Pulmonary artery endothelial cell (primary cell): ENCODE measurements at regions not wholly inside any gene's neighbourhood (a gene's known extent, or its start where the extent isn't known, plus 50 kb on each side); places are given as distances from the start of the nearest gene placed in this dataset.

ENCODE experiments used
- DNase-seq: peaks from one replicate; pipeline ENCODE4 v3.0.0-alpha.2; 2011; ENCODE audit warnings: low read depth, low spot score

- no peak for DNase-seq
Measured at GRCh38 chr3:84066915-84067314, 891.9 kb upstream of the CADM2 start.

GRCh38 chr3:84073664-84074063 lies 885.1 kb upstream of the CADM2 start:
- DNase-seq = no peak

- DNase-seq = no peak
Measured at GRCh38 chr3:84074767-84075166, 884.0 kb upstream of the CADM2 start.

GRCh38 chr3:84077479-84077878 lies 881.3 kb upstream of the CADM2 start:
- DNase-seq = no peak

- DNase-seq = no peak
Measured at GRCh38 chr3:84082726-84083125, 876.1 kb upstream of the CADM2 start.

- no peak for DNase-seq
Measured at GRCh38 chr3:84092907-84093306, 865.9 kb upstream of the CADM2 start.

GRCh38 chr3:84096188-84096587 lies 862.6 kb upstream of the CADM2 start:
- DNase-seq = no peak

- no peak for DNase-seq
Measured at GRCh38 chr3:84100861-84101260, 857.9 kb upstream of the CADM2 start.

- no peak for DNase-seq
Measured at GRCh38 chr3:84108442-84108971, 850.3 kb upstream of the CADM2 start.

GRCh38 chr3:84109911-84110310 lies 848.9 kb upstream of the CADM2 start:
- no peak for DNase-seq

- no peak for DNase-seq
Measured at GRCh38 chr3:84110787-84111186, 848.0 kb upstream of the CADM2 start.

GRCh38 chr3:84125201-84125721 lies 833.5 kb upstream of the CADM2 start:
- no peak for DNase-seq

- DNase-seq = no peak
Measured at GRCh38 chr3:84125760-84126159, 833.0 kb upstream of the CADM2 start.

GRCh38 chr3:84126160-84126559 lies 832.6 kb upstream of the CADM2 start:
- no peak for DNase-seq

GRCh38 chr3:84128024-84128423 lies 830.8 kb upstream of the CADM2 start:
- DNase-seq = no peak

- no peak for DNase-seq
Measured at GRCh38 chr3:84136425-84136824, 822.4 kb upstream of the CADM2 start.

- no peak for DNase-seq
Measured at GRCh38 chr3:84140631-84141030, 818.2 kb upstream of the CADM2 start.

- no peak for DNase-seq
Measured at GRCh38 chr3:84141571-84141970, 817.2 kb upstream of the CADM2 start.

GRCh38 chr3:84165328-84165727 lies 793.5 kb upstream of the CADM2 start:
- no peak for DNase-seq

GRCh38 chr3:84175449-84175848 lies 783.3 kb upstream of the CADM2 start:
- no peak for DNase-seq

GRCh38 chr3:84184937-84185336 lies 773.9 kb upstream of the CADM2 start:
- DNase-seq = no peak

- no peak for DNase-seq
Measured at GRCh38 chr3:84194029-84194428, 764.8 kb upstream of the CADM2 start.

GRCh38 chr3:84209474-84209873 lies 749.3 kb upstream of the CADM2 start:
- no peak for DNase-seq

GRCh38 chr3:84223512-84223911 lies 735.3 kb upstream of the CADM2 start:
- no peak for DNase-seq
